GM20431 (cell line): ENCODE measurements at regions not wholly inside any gene's neighbourhood (a gene's known extent, or its start where the extent isn't known, plus 50 kb on each side); places are given as distances from the start of the nearest gene placed in this dataset.
"Not testable (repeated sequence)": the region's sequence is repeated elsewhere in the genome, so short reads cannot be mapped to it uniquely, and the experiment has no call there.

ENCODE experiments used
- in situ Hi-C: fragments of 300-500 bp; cut with MseI, MboI; formaldehyde crosslinking; loops from one replicate; pipeline ENCODE4 v1.15.0; 2020; ENCODE audit warnings: low sequenced_read_pairs; ENCODE audit not compliant: unreplicated experiment

- in situ Hi-C loops, result no loop called here
Observed at GRCh38 chr1:195867638-195868037, 740.6 kb downstream of the KCNT2 start.

- in situ Hi-C loops, result no loop called here
Observed at GRCh38 chr1:195866781-195867222, 741.4 kb downstream of the KCNT2 start.

- in situ Hi-C loops, result no loop called here
Observed at GRCh38 chr1:195866091-195866780, 742.0 kb downstream of the KCNT2 start.

- in situ Hi-C loops, result no loop called here
Observed at GRCh38 chr1:195851804-195852203, 756.4 kb downstream of the KCNT2 start.

GRCh38 chr1:195851016-195851601 lies 757.1 kb downstream of the KCNT2 start:
- in situ Hi-C loops, result no loop called here

GRCh38 chr1:195849180-195849579 lies 759.1 kb downstream of the KCNT2 start:
- in situ Hi-C loops, result no loop called here

GRCh38 chr1:195847957-195848875 lies 760.0 kb downstream of the KCNT2 start:
- in situ Hi-C loops, result not testable (repeated sequence)

- in situ Hi-C loops, result no loop called here
Observed at GRCh38 chr1:195831789-195832188, 776.5 kb downstream of the KCNT2 start.

GRCh38 chr1:195828325-195828724 lies 779.9 kb downstream of the KCNT2 start:
- in situ Hi-C loops, result no loop called here

- in situ Hi-C loops, result no loop called here
Observed at GRCh38 chr1:195820925-195821324, 787.3 kb downstream of the KCNT2 start.

GRCh38 chr1:195806060-195806459 lies 802.2 kb downstream of the KCNT2 start:
- in situ Hi-C loops, result no loop called here

GRCh38 chr1:195804547-195804946 lies 803.7 kb downstream of the KCNT2 start:
- in situ Hi-C loops, result no loop called here

- in situ Hi-C loops, result no loop called here
Observed at GRCh38 chr1:195799016-195799415, 809.2 kb downstream of the KCNT2 start.

GRCh38 chr1:195794225-195794624 lies 814.0 kb downstream of the KCNT2 start:
- in situ Hi-C loops, result no loop called here

GRCh38 chr1:195791796-195792195 lies 816.4 kb downstream of the KCNT2 start:
- in situ Hi-C loops, result no loop called here

GRCh38 chr1:195790514-195791168 lies 817.6 kb downstream of the KCNT2 start:
- in situ Hi-C loops, result no loop called here

GRCh38 chr1:195789321-195789720 lies 818.9 kb downstream of the KCNT2 start:
- in situ Hi-C loops, result no loop called here

- in situ Hi-C loops, result no loop called here
Observed at GRCh38 chr1:195788721-195789120, 819.5 kb downstream of the KCNT2 start.

GRCh38 chr1:195785830-195786229 lies 822.4 kb downstream of the KCNT2 start:
- in situ Hi-C loops, result no loop called here

GRCh38 chr1:195773931-195774330 lies 834.3 kb downstream of the KCNT2 start:
- in situ Hi-C loops, result no loop called here
